ENCODE measurements at regions not wholly inside any gene's neighbourhood (a gene's known extent, or its start where the extent isn't known, plus 50 kb on each side); places are given as distances from the start of the nearest gene placed in this dataset.
"Not testable (repeated sequence)": the region's sequence is repeated elsewhere in the genome, so short reads cannot be mapped to it uniquely, and the experiment has no call there.

- H3K23me2 ChIP-seq (ENCODE audit: low read depth, low read length); FAIRE-seq; DNase-seq (ENCODE audit: low read depth in 1 of 2, low spot score in 2 of 2); H3K4me2 ChIP-seq (ENCODE audit: insufficient read depth in 1 of 2, low read depth in 2 of 2, low read length in 2 of 2); H2BK5ac ChIP-seq (ENCODE audit: low read depth, low read length); H3K4ac ChIP-seq (replicated peaks; ENCODE audit: insufficient read length, low read depth, low read length); H3K18ac ChIP-seq (ENCODE audit: extremely low read depth, low read length); H4K20me1 ChIP-seq (replicated peaks in 1 of 2; ENCODE audit: control insufficient read depth in 1 of 2, insufficient read depth in 2 of 2, low read length in 2 of 2); H3K27me3 ChIP-seq (replicated peaks in 1 of 4; ENCODE audit: control insufficient read depth in 3 of 4, extremely low read depth in 1 of 4, insufficient read depth in 3 of 4, low read length in 3 of 4); H3K4me1 ChIP-seq (replicated peaks in 1 of 4; ENCODE audit: control insufficient read depth in 3 of 4, insufficient read depth in 4 of 4, low read length in 3 of 4); H3K4me3 ChIP-seq (ENCODE audit: extremely low read depth in 1 of 4, insufficient read depth in 2 of 4, low read depth in 3 of 4, low read length in 4 of 4); H3K56ac ChIP-seq (replicated peaks; ENCODE audit: insufficient read length, low read depth, low read length); H3K27ac ChIP-seq (ENCODE audit: low read depth, low read length); H2BK20ac ChIP-seq (ENCODE audit: low read length); H3K14ac ChIP-seq (ENCODE audit: insufficient read length); H3K9ac ChIP-seq (replicated peaks in 1 of 4; ENCODE audit: extremely low read depth in 1 of 4, low read depth in 3 of 4, low read length in 3 of 4); POLR2A ChIA-PET (ENCODE audit: partially characterized antibody); H3K9me3 ChIP-seq (ENCODE audit: insufficient read depth in 2 of 2, low read depth in 1 of 2, low read length in 1 of 2); H4K91ac ChIP-seq (replicated peaks; ENCODE audit: insufficient read length, low read length); H3K23ac ChIP-seq (ENCODE audit: insufficient read length); H2AK5ac ChIP-seq (ENCODE audit: low read depth, low read length); H2BK12ac ChIP-seq (ENCODE audit: low read depth, low read length); H3K79me1 ChIP-seq (ENCODE audit: low read depth, low read length); H2BK120ac ChIP-seq (replicated peaks; ENCODE audit: low read depth, low read length); H3K36me3 ChIP-seq (ENCODE audit: control insufficient read depth in 2 of 4, insufficient read depth in 4 of 4, low read length in 3 of 4); H3K79me2 ChIP-seq (ENCODE audit: control insufficient read depth in 1 of 2, insufficient read depth in 2 of 2, low read length in 2 of 2); H4K8ac ChIP-seq (ENCODE audit: extremely low read depth, insufficient read depth, low read length); H4K5ac ChIP-seq (ENCODE audit: insufficient read length, low read depth, low read length); H2BK15ac ChIP-seq (ENCODE audit: low read length); H2AFZ ChIP-seq (ENCODE audit: low read length): not testable (repeated sequence)
- WGBS, 2 experiments (ENCODE audit: extremely low coverage in 1 of 2, insufficient coverage in 1 of 2, insufficient read length in 1 of 2, insufficient replicate concordance in 2 of 2, low coverage in 1 of 2, low lambda C conversion rate in 2 of 2, missing lambda C conversion rate in 1 of 2): 92% methylated on average over 1 of the region's 1 CpG; no CpG with 5 or more reads in 1 of the 2 experiments
- CTCF ChIA-PET (ENCODE audit: partially characterized antibody): interaction anchor here (1.0 to 1.5 kb wide), 2 partner anchors 9 to 238 kb away, joined by 3 to 4 read pairs; no protein-coding TSS in a partner anchor
Observed at GRCh38 chr3:18182923-18183322, 242.2 kb downstream of the SATB1 start.

Measured in H1 (cell line).